ENCODE measurements at regions not wholly inside any gene's neighbourhood (a gene's known extent, or its start where the extent isn't known, plus 50 kb on each side); places are given as distances from the start of the nearest gene placed in this dataset.

- no peak for TF ChIP-seq CTCF (conservative IDR thresholded peaks at IDR 0.05)
- H3K27me3 ChIP-seq (ENCODE audit: control insufficient read depth, insufficient read depth, low read length, poor library complexity, severe bottlenecking) = no peaks in the 10 kb centered on the region
- 80 to 86% methylated on average over 1 to 2 of the region's 2 CpGs for WGBS, 2 experiments (ENCODE audit: insufficient coverage in 1 of 2, insufficient read length in 1 of 2)
- Mint-ChIP-seq H3K27ac (no peak overlapping the region), H3K36me3 (ENCODE audit: low read depth) (no peaks in the 10 kb centered on the region), H3K4me3 (no peak overlapping the region), H3K27me3 (ENCODE audit: insufficient read depth) (no peaks in the 10 kb centered on the region), H3K9me3 (no peaks in the 10 kb centered on the region), H3K4me1 (peaks cover 20% of the 10 kb centered on the region)
- no peaks in the 10 kb centered on the region for H3K36me3 ChIP-seq (ENCODE audit: control insufficient read depth, insufficient read depth, low read length)
- no peak overlapping the region for H3K9ac ChIP-seq (ENCODE audit: extremely low read depth, low read length, poor library complexity, severe bottlenecking)
- no peaks in the 10 kb centered on the region for H3K9me3 ChIP-seq (ENCODE audit: control insufficient read depth, low read length)
- no peak overlapping the region for H3K4me3 ChIP-seq (ENCODE audit: low read length)
- no peak for DNase-seq
- no peak overlapping the region for H3K27ac ChIP-seq (ENCODE audit: low read depth, low read length)
- no peaks in the 10 kb centered on the region for H3K4me1 ChIP-seq (ENCODE audit: control insufficient read depth, insufficient read depth, low read length)
These were observed 76.5 kb upstream of the OPRM1 start for GRCh38 chr6:153962555-153962954.

- no peak overlapping the region for H3K4me3 Mint-ChIP-seq
- no peaks in the 10 kb centered on the region for H3K9me3 Mint-ChIP-seq
- no peak for DNase-seq
- H3K9ac ChIP-seq (ENCODE audit: extremely low read depth, low read length, poor library complexity, severe bottlenecking) = no peak overlapping the region
- no peaks in the 10 kb centered on the region for H3K9me3 ChIP-seq (ENCODE audit: control insufficient read depth, low read length)
- no peaks in the 10 kb centered on the region for H3K36me3 ChIP-seq (ENCODE audit: control insufficient read depth, insufficient read depth, low read length)
- no peak overlapping the region for H3K27ac ChIP-seq (ENCODE audit: low read depth, low read length)
- H3K4me1 ChIP-seq (ENCODE audit: control insufficient read depth, insufficient read depth, low read length) = no peaks in the 10 kb centered on the region
- H3K27me3 ChIP-seq (ENCODE audit: control insufficient read depth, insufficient read depth, low read length, poor library complexity, severe bottlenecking) = no peaks in the 10 kb centered on the region
- H3K4me1 Mint-ChIP-seq = peaks cover 20% of the 10 kb centered on the region
- no peak for TF ChIP-seq CTCF (conservative IDR thresholded peaks at IDR 0.05)
- H3K27ac Mint-ChIP-seq = no peak overlapping the region
- H3K4me3 ChIP-seq (ENCODE audit: low read length) = no peak overlapping the region
- H3K36me3 Mint-ChIP-seq (ENCODE audit: low read depth) = no peaks in the 10 kb centered on the region
- no peaks in the 10 kb centered on the region for H3K27me3 Mint-ChIP-seq (ENCODE audit: insufficient read depth)
- WGBS, 2 experiments (ENCODE audit: insufficient coverage in 1 of 2, insufficient read length in 1 of 2) = 92% methylated on average over 1 of the region's 1 CpG; no CpG with 5 or more reads in 1 of the 2 experiments
These were observed 78.3 kb upstream of the OPRM1 start for GRCh38 chr6:153960741-153961140.

GRCh38 chr6:153960281-153960680 lies 78.8 kb upstream of the OPRM1 start:
- Histone ChIP-seq H3K36me3 (ENCODE audit: control insufficient read depth, insufficient read depth, low read length) (no peaks in the 10 kb centered on the region), H3K4me1 (ENCODE audit: control insufficient read depth, insufficient read depth, low read length) (no peaks in the 10 kb centered on the region), H3K27me3 (ENCODE audit: control insufficient read depth, insufficient read depth, low read length, poor library complexity, severe bottlenecking) (no peaks in the 10 kb centered on the region), H3K27ac (ENCODE audit: low read depth, low read length) (no peak overlapping the region), H3K9me3 (ENCODE audit: control insufficient read depth, low read length) (no peaks in the 10 kb centered on the region), H3K4me3 (ENCODE audit: low read length) (no peak overlapping the region), H3K9ac (ENCODE audit: extremely low read depth, low read length, poor library complexity, severe bottlenecking) (no peak overlapping the region)
- Mint-ChIP-seq H3K36me3 (ENCODE audit: low read depth) (no peaks in the 10 kb centered on the region), H3K4me3 (no peak overlapping the region), H3K4me1 (peaks cover 20% of the 10 kb centered on the region), H3K27me3 (ENCODE audit: insufficient read depth) (no peaks in the 10 kb centered on the region), H3K9me3 (no peaks in the 10 kb centered on the region), H3K27ac (no peak overlapping the region)
- 93 to 100% methylated on average over 3 to 4 of the region's 4 CpGs for WGBS, 2 experiments (ENCODE audit: insufficient coverage in 1 of 2, insufficient read length in 1 of 2)
- no peak for TF ChIP-seq CTCF (conservative IDR thresholded peaks at IDR 0.05)
- DNase-seq = no peak

Measured in endodermal cell (in vitro differentiated cells).